Stimulated activated effector memory CD8-positive, alpha-beta T cell treated with anti-CD3 and anti-CD28 coated beads, Interleukin-12 subunit alpha, Interleukin-12 subunit beta, amount 100 ng/mL, for 72 hours (primary cell): ENCODE measurements at regions not wholly inside any gene's neighbourhood (a gene's known extent, or its start where the extent isn't known, plus 50 kb on each side); places are given as distances from the start of the nearest gene placed in this dataset.

Source experiments
- ATAC-seq: fragments of 150-1000 bp; cut with Tn5 transposase; 2 replicates; pipeline ENCODE4 v1.10.0; 2021
- DNase-seq, 2 donors: peaks; one replicate each; pipeline ENCODE4 v3.0.0; 2021 to 2022; ENCODE audit warnings: low spot score in 2 of 2
- H3K27ac Mint-ChIP-seq: one replicate; pipeline ENCODE4 v1.8.0; 2022; ENCODE audit warnings: mild to moderate bottlenecking, mixed read lengths
- H3K36me3 Mint-ChIP-seq: one replicate; pipeline ENCODE4 v1.8.0; 2022; ENCODE audit warnings: mild to moderate bottlenecking, mixed read lengths
- H3K4me1 Mint-ChIP-seq: one replicate; pipeline ENCODE4 v1.8.0; 2022; ENCODE audit warnings: mixed read lengths
- H3K4me3 Mint-ChIP-seq: one replicate; pipeline ENCODE4 v1.8.0; 2022; ENCODE audit warnings: mild to moderate bottlenecking, mixed read lengths
- H3K9me3 Mint-ChIP-seq: one replicate; pipeline ENCODE4 v1.8.0; 2022; ENCODE audit warnings: mixed read lengths

- ATAC-seq (peak; percentile 4), DNase-seq (no peak)
- H3K4me3 Mint-ChIP-seq = no peak overlapping the region
- H3K9me3 Mint-ChIP-seq = peaks cover 9% of the 10 kb centered on the region
- peaks cover 21% of the 10 kb centered on the region for H3K36me3 Mint-ChIP-seq
- H3K4me1 Mint-ChIP-seq = peaks cover 20% of the 10 kb centered on the region
- no peak overlapping the region for H3K27ac Mint-ChIP-seq
These were observed 112.1 kb downstream of the DLL1 start for GRCh38 chr6:170178561-170179477.

- ATAC-seq = peak; percentile 36
- peaks cover 21% of the 10 kb centered on the region for H3K36me3 Mint-ChIP-seq
- no peak for DNase-seq
- H3K4me1 Mint-ChIP-seq = peaks cover 20% of the 10 kb centered on the region
- H3K9me3 Mint-ChIP-seq = peaks cover 5% of the 10 kb centered on the region
- no peak overlapping the region for H3K27ac Mint-ChIP-seq
- H3K4me3 Mint-ChIP-seq = no peak overlapping the region
These were observed 112.9 kb downstream of the DLL1 start for GRCh38 chr6:170177772-170178560.

GRCh38 chr6:170176898-170177771 is 113.7 kb downstream of the DLL1 start:
- H3K36me3 Mint-ChIP-seq = peaks cover 21% of the 10 kb centered on the region
- DNase-seq = peak in 1 of 2 donors; percentile 3
- H3K4me1 Mint-ChIP-seq = peaks cover 11% of the 10 kb centered on the region
- peak; percentile 63 for ATAC-seq
- peaks cover 3% of the 10 kb centered on the region for H3K9me3 Mint-ChIP-seq
- peak overlapping the region; percentile 37 for H3K4me3 Mint-ChIP-seq
- peak overlapping the region; percentile 94 for H3K27ac Mint-ChIP-seq

- H3K4me1 Mint-ChIP-seq = peaks cover 6% of the 10 kb centered on the region
- H3K27ac Mint-ChIP-seq = peak overlapping the region; percentile 94
- ATAC-seq (no peak), DNase-seq (peak in 1 of 2 donors; percentile 3)
- H3K4me3 Mint-ChIP-seq = peak overlapping the region; percentile 37
- H3K9me3 Mint-ChIP-seq = no peaks in the 10 kb centered on the region
- H3K36me3 Mint-ChIP-seq = peaks cover 21% of the 10 kb centered on the region
These were observed 114.6 kb downstream of the DLL1 start for GRCh38 chr6:170176136-170176897.

GRCh38 chr6:170175644-170176135 is 115.2 kb downstream of the DLL1 start:
- no peak for DNase-seq
- Mint-ChIP-seq H3K36me3 (peaks cover 21% of the 10 kb centered on the region), H3K27ac (no peak overlapping the region), H3K9me3 (no peaks in the 10 kb centered on the region), H3K4me3 (no peak overlapping the region), H3K4me1 (peaks cover 6% of the 10 kb centered on the region)
- ATAC-seq = no peak

GRCh38 chr6:170174771-170175643 is 115.9 kb downstream of the DLL1 start:
- Mint-ChIP-seq H3K9me3 (no peaks in the 10 kb centered on the region), H3K4me1 (peaks cover 6% of the 10 kb centered on the region), H3K27ac (peak overlapping the region; percentile 47), H3K36me3 (peaks cover 21% of the 10 kb centered on the region), H3K4me3 (no peak overlapping the region)
- DNase-seq (no peak), ATAC-seq (no peak)

- H3K36me3 Mint-ChIP-seq = peaks cover 21% of the 10 kb centered on the region
- peaks cover 6% of the 10 kb centered on the region for H3K4me1 Mint-ChIP-seq
- H3K27ac Mint-ChIP-seq = peak overlapping the region; percentile 47
- H3K9me3 Mint-ChIP-seq = no peaks in the 10 kb centered on the region
- no peak for ATAC-seq
- H3K4me3 Mint-ChIP-seq = no peak overlapping the region
- DNase-seq = no peak
These were observed 116.6 kb downstream of the DLL1 start for GRCh38 chr6:170174124-170174770.

GRCh38 chr6:170173335-170173881 is 117.5 kb downstream of the DLL1 start:
- ATAC-seq (no peak), DNase-seq (no peak)
- H3K36me3 Mint-ChIP-seq = peaks cover 20% of the 10 kb centered on the region
- peaks cover 6% of the 10 kb centered on the region for H3K4me1 Mint-ChIP-seq
- H3K9me3 Mint-ChIP-seq = no peaks in the 10 kb centered on the region
- H3K4me3 Mint-ChIP-seq = no peak overlapping the region
- H3K27ac Mint-ChIP-seq = peak overlapping the region; percentile 47

- ATAC-seq (no peak), DNase-seq (no peak)
- H3K27ac Mint-ChIP-seq = no peak overlapping the region
- H3K4me3 Mint-ChIP-seq = no peak overlapping the region
- H3K9me3 Mint-ChIP-seq = no peaks in the 10 kb centered on the region
- H3K4me1 Mint-ChIP-seq = peaks cover 6% of the 10 kb centered on the region
- peaks cover 15% of the 10 kb centered on the region for H3K36me3 Mint-ChIP-seq
These were observed 118.0 kb downstream of the DLL1 start for GRCh38 chr6:170172825-170173256.

GRCh38 chr6:170172392-170172791 is 118.5 kb downstream of the DLL1 start:
- Mint-ChIP-seq H3K9me3 (no peaks in the 10 kb centered on the region), H3K4me3 (no peak overlapping the region), H3K4me1 (peaks cover 6% of the 10 kb centered on the region), H3K27ac (no peak overlapping the region), H3K36me3 (peaks cover 10% of the 10 kb centered on the region)
- DNase-seq = no peak
- ATAC-seq = no peak

GRCh38 chr6:170167657-170168159 is 123.2 kb downstream of the DLL1 start:
- H3K4me3 Mint-ChIP-seq = no peak overlapping the region
- ATAC-seq (no peak), DNase-seq (no peak)
- no peak overlapping the region for H3K27ac Mint-ChIP-seq
- peaks cover 4% of the 10 kb centered on the region for H3K36me3 Mint-ChIP-seq
- no peaks in the 10 kb centered on the region for H3K9me3 Mint-ChIP-seq
- H3K4me1 Mint-ChIP-seq = peaks cover 6% of the 10 kb centered on the region

GRCh38 chr6:170166511-170167122 is 124.3 kb downstream of the DLL1 start:
- no peak for DNase-seq
- H3K27ac Mint-ChIP-seq = no peak overlapping the region
- peaks cover 9% of the 10 kb centered on the region for H3K4me1 Mint-ChIP-seq
- H3K36me3 Mint-ChIP-seq = peaks cover 5% of the 10 kb centered on the region
- H3K9me3 Mint-ChIP-seq = no peaks in the 10 kb centered on the region
- no peak overlapping the region for H3K4me3 Mint-ChIP-seq
- no peak for ATAC-seq
